H7 (cell line): ENCODE measurements at regions not wholly inside any gene's neighbourhood (a gene's known extent, or its start where the extent isn't known, plus 50 kb on each side); places are given as distances from the start of the nearest gene placed in this dataset.

Experiments used
- DNase-seq: peaks from one replicate; pipeline ENCODE4 v3.0.0; 2012
- H3K27me3 ChIP-seq: 2 replicates; pipeline ENCODE4 v1.6.0; 2011; ENCODE audit warnings: mild to moderate bottlenecking, low read length; ENCODE audit not compliant: control insufficient read depth, insufficient read depth
- H3K36me3 ChIP-seq: replicated peaks from 2 replicates; pipeline ENCODE4 v1.5.1; 2011; ENCODE audit warnings: low read length; ENCODE audit not compliant: control insufficient read depth, insufficient read depth
- H3K4me3 ChIP-seq: 2 replicates; pipeline ENCODE4 v1.5.1; 2011; ENCODE audit warnings: low read depth, mild to moderate bottlenecking, control low read depth, low read length, moderate library complexity; ENCODE audit not compliant: insufficient read depth

DNA sequence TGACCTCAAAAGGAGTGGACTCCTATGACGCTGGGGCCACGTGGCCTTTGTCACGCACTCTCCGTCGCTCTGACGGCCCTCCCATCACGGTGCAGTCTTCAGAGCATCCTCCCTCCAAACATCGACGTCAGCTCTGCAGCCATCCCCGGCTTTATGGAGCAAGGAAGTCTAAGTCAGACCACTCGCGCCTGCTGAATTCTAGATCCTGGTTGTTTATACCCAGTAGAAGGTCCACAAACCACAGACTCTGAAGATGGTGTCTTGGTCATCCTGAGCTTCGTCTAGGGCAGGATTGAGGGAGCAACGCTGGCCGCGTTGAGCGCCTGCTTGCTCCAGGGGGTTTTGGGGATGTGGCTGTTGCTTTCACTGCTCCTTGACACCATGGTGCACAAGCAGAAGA lies 228.0 kb upstream of the SALL3 start:
- no peaks in the 10 kb centered on the region for H3K36me3 ChIP-seq
- no peak for DNase-seq
- H3K27me3 ChIP-seq: no peaks in the 10 kb centered on the region
- no peak overlapping the region for H3K4me3 ChIP-seq

- no peaks in the 10 kb centered on the region for H3K36me3 ChIP-seq
- no peak for DNase-seq
- no peaks in the 10 kb centered on the region; the same call in 1 of the 2 replicates for H3K27me3 ChIP-seq
- no peak overlapping the region for H3K4me3 ChIP-seq
Measured at GRCh38 chr18:78753240-78753639, 226.4 kb upstream of the SALL3 start.

DNA sequence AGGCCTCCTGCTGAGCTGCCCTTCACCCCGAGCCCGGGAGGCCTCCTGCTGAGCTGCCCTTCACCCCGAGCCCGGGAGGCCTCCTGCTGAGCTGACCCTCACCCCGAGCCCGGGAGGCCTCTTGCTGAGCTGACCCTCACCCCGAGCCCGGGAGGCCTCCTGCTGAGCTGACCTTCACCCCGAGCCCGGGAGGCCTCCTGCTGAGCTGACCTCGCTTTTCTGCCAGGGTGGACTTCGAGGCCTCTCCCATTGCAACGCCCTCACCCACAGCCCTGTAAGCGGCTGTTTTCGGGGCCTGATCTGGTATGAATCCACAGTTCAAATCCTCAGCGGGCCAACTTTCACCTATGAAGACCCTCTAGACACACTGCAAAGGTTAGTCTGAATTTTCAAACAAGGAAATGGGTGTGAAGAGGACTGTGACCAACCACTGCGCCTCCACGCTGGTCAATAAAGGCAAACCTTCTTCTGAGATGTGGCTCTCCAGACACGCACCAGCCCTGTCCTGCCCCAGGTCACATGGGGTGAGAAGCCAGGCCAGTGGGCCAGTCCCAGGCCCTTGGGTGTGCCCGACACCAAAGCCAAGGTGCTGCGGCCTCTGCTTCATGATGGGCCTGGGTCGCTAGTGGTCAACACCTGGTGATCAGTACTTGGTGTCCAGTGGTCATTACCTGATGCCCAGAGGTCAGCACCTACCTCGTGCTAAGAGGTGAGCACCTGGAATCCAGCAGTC lies 225.1 kb upstream of the SALL3 start:
- no peaks in the 10 kb centered on the region for H3K36me3 ChIP-seq
- no peak for DNase-seq
- H3K27me3 ChIP-seq: no peaks in the 10 kb centered on the region; the same call in 1 of the 2 replicates
- no peak overlapping the region for H3K4me3 ChIP-seq

DNA sequence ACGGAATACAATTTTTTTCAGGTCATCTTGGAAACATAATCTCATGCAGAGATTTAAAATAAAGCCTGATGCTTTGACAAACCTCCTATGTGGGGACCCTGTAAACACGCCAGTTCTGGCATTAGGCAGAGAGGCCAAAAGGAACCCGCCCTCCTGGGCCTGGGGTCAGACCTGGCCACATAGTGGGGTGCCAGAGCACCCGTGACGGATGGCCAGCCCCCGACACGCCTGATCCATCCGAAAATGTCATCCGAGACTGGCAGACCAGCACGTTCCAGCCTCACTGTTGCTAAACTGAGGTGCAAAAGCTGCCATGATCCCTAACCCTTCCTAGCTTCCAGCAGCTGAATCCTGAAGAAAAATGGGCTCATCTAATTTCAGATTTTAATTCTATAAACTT lies 222.6 kb upstream of the SALL3 start:
- Histone ChIP-seq H3K27me3 (no peaks in the 10 kb centered on the region; the same call in 1 of the 2 replicates), H3K36me3 (no peaks in the 10 kb centered on the region), H3K4me3 (no peak overlapping the region)
- DNase-seq: no peak

DNA sequence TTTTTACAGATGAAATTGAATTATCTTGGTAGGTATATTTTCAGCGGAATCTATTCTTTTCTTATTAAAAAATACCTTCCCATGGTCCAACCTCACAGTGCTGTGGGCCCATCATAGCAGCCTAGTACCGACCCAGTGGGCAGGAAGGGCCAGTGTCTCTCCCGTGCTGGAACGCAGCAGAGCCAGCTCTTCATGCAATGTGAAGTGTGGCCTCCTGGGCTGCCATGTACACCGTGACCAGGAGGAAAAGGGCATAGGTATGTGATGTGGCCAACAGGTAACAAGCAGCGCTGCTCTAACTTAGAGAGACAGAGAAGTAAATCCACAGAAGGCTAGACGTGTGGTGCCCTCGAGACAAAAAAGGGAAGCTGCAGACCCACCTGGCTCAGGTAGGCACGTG lies 221.1 kb upstream of the SALL3 start:
- H3K27me3 ChIP-seq: no peaks in the 10 kb centered on the region; the same call in 1 of the 2 replicates
- no peak overlapping the region for H3K4me3 ChIP-seq
- H3K36me3 ChIP-seq: no peaks in the 10 kb centered on the region
- DNase-seq: no peak

DNA sequence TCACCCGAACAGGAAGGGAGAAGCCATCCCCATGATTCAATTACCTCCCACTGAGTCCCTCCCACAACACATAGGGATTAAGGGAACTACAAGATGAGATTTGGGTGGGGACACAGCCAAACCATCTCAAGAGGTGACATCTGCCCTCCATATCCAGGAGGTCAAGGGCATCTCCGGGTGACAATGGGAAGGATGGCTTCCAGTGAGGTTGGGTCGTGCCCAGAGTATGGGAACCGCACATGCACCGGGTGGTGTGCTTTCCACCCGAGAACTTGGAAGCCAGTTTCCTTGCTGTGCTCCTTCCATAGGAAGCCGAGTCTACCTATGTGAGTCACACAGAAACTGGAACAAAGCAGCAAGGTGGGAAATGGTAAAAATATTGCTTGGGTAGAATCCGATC lies 216.9 kb upstream of the SALL3 start:
- no peak for DNase-seq
- Histone ChIP-seq H3K36me3 (no peaks in the 10 kb centered on the region), H3K27me3 (no peaks in the 10 kb centered on the region), H3K4me3 (no peak overlapping the region)

GRCh38 chr18:78764544-78764943 lies 215.1 kb upstream of the SALL3 start:
- DNase-seq: no peak
- Histone ChIP-seq H3K4me3 (no peak overlapping the region), H3K27me3 (no peaks in the 10 kb centered on the region), H3K36me3 (no peaks in the 10 kb centered on the region)

DNA sequence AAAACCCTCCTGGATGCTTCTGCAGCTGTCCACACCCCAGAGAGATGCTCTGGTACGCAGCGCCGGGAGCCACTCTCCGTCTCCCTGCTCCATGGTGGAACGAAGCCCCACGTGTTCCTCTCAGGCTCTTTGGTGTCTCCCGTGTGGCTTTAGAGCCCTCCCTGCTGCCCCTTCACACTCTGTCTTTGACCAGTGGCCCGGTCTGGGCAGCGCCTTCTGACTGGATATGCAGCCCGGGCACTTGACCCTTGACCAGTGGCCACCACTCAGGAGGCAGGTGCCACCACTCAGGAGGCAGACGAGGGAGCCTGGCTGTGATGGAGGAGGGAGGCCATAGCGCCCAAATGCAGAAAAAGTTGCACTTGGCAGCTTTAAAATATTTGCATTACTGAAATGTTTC lies 214.5 kb upstream of the SALL3 start:
- no peak for DNase-seq
- Histone ChIP-seq H3K36me3 (no peaks in the 10 kb centered on the region), H3K27me3 (no peaks in the 10 kb centered on the region), H3K4me3 (no peak overlapping the region)

DNA sequence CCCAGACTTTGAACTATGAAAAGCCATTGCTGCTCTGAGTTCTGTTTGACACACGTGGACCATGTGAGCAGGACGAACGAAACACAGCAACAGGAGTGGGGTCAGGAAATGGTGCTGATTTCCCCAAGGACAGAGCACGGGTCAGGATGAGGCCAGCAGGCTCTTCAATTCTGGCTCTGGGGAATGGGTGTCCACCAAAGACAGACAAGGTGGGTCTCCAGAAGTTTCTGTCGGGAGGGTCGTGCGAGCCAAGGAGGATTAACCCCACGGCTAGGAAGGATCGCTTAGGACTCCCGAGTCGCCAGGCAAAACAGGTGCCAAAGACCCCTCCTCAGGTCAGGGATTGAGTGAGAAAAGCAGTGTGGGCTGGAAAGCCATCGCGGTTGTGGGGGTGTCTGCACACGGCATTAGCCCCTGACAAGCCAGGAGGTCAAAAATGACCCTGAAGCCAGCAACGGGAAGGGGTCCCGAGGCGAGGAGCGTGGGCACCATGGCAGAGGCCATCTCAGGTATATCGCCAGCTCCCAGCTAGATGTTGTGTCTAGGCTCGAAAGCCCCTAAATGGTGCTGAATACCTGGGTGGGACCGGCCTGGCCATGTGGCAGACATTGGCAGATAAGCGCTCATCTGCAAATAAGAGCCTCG lies 213.9 kb upstream of the SALL3 start:
- H3K36me3 ChIP-seq: no peaks in the 10 kb centered on the region
- H3K4me3 ChIP-seq: no peak overlapping the region
- peak; percentile 30 for DNase-seq
- H3K27me3 ChIP-seq: no peaks in the 10 kb centered on the region

GRCh38 chr18:78766651-78767533 lies 212.7 kb upstream of the SALL3 start:
- no peak overlapping the region for H3K4me3 ChIP-seq
- no peaks in the 10 kb centered on the region for H3K27me3 ChIP-seq
- no peaks in the 10 kb centered on the region for H3K36me3 ChIP-seq
- DNase-seq: no peak

DNA sequence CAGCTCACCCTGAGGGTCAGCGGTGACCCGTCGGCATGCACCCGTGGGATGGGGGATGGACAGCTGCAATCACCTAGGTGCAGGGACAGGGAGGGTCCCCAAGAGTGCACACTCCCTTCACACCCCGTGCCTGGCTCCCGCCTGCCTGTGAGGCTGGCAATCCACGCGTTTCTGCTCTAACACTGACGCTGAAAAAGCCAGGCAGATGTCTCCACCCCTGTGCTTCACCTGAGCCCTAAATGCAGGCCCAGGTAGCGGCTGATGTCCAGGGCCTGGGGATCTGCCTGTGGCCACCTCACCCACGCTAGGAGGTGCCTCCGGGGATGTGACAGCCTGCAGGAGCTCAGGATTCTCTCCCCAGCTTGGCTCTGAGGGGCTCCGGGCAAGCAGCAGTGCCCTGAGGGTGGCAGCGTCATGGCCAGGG lies 212.0 kb upstream of the SALL3 start:
- Histone ChIP-seq H3K27me3 (no peaks in the 10 kb centered on the region), H3K36me3 (no peaks in the 10 kb centered on the region)

DNA sequence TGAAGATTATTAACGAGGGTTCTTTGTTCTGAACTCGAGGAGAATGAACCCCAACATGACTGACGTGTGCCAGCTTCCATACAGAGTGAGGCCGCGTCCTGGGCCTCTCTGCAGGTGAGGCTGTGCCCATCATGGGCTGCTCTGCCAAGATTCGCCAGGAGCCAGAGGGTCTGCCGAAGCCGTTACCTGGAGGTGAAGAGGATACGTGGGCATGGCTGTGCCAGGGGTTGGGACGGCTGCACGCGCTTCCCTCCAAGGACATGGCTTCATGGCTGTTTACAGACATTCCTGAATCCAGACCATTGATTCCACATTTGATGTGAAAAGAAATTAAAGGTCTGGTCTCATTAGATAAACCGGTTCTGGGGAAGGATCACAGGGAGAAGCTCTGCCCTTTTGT lies 211.4 kb upstream of the SALL3 start:
- Histone ChIP-seq H3K36me3 (no peaks in the 10 kb centered on the region), H3K27me3 (no peaks in the 10 kb centered on the region), H3K4me3 (no peak overlapping the region)
- DNase-seq: no peak

More for the DNA sequence above, 212.0 kb upstream of the SALL3 start:
- no peak for DNase-seq
- H3K4me3 ChIP-seq: no peak overlapping the region

DNA sequence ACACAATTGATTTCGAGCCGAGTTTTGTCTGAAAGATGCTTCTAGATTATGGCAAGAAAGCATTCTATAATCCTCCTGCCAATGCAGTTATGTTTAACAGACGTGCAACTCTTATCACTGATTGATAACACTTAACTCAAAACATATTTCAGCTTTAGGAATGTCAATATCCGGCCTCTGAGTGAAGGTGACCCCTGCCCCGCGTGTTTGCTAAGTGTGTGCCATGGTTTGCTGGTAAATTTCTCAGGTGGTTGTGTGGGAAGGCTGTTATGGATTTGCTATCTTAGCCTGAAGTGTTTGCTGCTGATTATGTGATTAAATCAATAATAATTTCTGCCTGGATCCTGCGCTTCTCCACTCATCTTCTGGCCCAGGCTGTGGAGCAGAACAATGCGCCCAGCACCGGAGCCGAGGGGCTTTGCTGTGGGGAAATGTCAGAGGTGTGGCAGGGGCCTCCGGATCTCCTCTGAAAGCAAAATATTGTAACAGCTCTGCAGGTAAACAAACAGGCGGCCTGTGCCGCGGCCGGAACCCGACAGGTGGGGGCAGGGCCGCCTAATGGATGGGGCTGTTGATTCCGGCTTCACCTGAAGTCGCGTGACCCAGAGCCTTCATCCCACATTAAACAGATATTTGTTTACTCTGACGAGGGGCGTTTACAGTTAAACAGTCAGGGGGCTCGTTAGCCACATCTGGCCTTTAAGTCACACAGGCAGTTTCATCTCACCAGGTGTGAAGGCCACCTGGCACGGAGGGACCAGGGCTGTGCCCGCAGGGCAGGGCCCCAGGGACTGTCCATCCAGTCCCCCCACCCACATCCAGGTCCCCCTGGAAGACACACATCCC lies 210.7 kb upstream of the SALL3 start:
- H3K36me3 ChIP-seq: no peaks in the 10 kb centered on the region
- H3K4me3 ChIP-seq: no peak overlapping the region
- DNase-seq: no peak
- no peaks in the 10 kb centered on the region for H3K27me3 ChIP-seq

GRCh38 chr18:78769502-78770105 lies 210.0 kb upstream of the SALL3 start:
- Histone ChIP-seq H3K27me3 (no peaks in the 10 kb centered on the region), H3K4me3 (no peak overlapping the region), H3K36me3 (no peaks in the 10 kb centered on the region)
- DNase-seq: no peak
